Adrenal gland (tissue), 5 donors: ENCODE measurements at regions not wholly inside any gene's neighbourhood (a gene's known extent, or its start where the extent isn't known, plus 50 kb on each side); places are given as distances from the start of the nearest gene placed in this dataset.
A peak's percentile ranks its signal among the peaks of the same experiment; 100 is the strongest.

Source experiments
- POLR2A ChIP-seq, 2 donors: fragments of 450-650 bp; IDR thresholded peaks; one replicate each; pipeline ENCODE4 v1.6.1; 2017; ENCODE audit warnings: antibody characterized with exemption in 2 of 2, mild to moderate bottlenecking in 2 of 2, moderate library complexity in 1 of 2
- TF ChIP-seq, protein P1 (sequence below), 6 experiments: fragments of 450-650 bp in 4 of 6; fragments of 200-600 bp in 2 of 6; sonication (generic) in 1 of 6; IDR thresholded peaks; 1 replicate in 5 of 6; 2 replicates in 1 of 6; pipeline versions ENCODE4 v1.5.1 to v1.8.0; 2016 to 2021; ENCODE audit warnings: antibody characterized with exemption in 6 of 6, mild to moderate bottlenecking in 2 of 6, moderate library complexity in 1 of 6
- donor health status: DM: no; HTN: no; CAD: no.

DNA sequence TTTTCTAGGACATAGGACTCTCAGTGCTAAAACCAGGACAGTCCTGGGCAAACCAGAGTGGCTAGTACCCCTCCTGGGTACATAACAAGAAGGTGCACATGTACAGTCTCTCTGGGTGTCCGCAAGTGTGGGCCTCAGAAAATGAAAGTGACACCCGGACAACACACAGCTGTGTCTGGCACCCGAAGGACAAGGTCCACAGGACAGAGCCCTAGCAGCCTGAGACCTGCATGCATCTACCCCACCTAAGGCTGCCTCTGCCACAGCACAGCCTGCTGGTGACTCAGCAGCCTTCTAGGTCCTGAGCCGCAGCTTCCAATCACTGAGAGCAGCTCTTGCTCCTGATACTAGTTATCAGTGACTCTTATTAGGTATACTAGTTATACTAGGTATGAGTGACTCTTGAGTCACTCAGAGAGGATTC lies 784.1 kb upstream of the TBX3 start:
- TF ChIP-seq, protein P1, sequence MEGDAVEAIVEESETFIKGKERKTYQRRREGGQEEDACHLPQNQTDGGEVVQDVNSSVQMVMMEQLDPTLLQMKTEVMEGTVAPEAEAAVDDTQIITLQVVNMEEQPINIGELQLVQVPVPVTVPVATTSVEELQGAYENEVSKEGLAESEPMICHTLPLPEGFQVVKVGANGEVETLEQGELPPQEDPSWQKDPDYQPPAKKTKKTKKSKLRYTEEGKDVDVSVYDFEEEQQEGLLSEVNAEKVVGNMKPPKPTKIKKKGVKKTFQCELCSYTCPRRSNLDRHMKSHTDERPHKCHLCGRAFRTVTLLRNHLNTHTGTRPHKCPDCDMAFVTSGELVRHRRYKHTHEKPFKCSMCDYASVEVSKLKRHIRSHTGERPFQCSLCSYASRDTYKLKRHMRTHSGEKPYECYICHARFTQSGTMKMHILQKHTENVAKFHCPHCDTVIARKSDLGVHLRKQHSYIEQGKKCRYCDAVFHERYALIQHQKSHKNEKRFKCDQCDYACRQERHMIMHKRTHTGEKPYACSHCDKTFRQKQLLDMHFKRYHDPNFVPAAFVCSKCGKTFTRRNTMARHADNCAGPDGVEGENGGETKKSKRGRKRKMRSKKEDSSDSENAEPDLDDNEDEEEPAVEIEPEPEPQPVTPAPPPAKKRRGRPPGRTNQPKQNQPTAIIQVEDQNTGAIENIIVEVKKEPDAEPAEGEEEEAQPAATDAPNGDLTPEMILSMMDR (IDR thresholded peaks at IDR 0.05) = peak in 5 of 6 experiments; percentile 6 to 42 (median 35)
- no peak for TF ChIP-seq POLR2A (IDR thresholded peaks at IDR 0.05)
